ENCODE measurements at regions not wholly inside any gene's neighbourhood (a gene's known extent, or its start where the extent isn't known, plus 50 kb on each side); places are given as distances from the start of the nearest gene placed in this dataset.
A peak's percentile ranks its signal among the peaks of the same experiment; 100 is the strongest.

DNA sequence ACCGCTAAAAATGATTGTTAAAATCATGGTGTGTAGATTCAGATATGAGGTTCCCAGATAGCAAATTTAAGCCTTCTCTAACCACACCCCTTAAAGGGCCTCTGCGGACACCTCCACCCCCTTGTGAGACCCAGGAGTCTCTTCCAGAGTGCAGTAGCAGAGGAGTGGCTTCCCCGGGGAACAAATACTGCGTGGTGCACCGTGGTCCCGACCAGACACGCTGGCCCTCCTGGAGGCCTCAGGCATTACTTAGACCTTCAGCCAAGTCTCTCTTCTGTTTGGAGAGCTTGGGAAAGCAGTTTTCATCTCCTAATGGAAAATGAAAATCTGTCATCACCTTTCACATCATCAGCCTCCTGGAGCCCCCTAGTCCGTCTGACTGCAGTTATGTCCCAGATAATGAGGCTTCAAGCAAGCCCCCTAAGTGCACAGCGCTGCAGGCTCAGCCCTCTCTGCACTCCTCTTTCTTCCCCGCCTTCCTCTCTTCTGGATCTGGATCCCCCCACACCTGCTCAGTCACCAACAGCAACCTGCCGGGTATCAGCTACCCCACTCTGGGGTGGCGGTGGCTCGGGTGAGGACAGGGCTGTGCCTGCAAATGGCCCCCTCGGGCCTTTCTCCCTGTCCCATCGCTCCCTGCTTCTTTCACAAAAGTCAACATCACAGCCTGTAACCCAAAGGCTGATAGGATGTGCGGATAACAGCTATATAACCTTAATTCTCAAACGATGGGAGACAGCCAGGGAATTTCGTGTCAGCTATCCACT is 58.8 kb upstream of the TAGAP start:
- peaks cover 0 to 1% (median 0%) of the 10 kb centered on the region in 5 donors for H3K36me3 Mint-ChIP-seq
- peak overlapping the region in 9 of 10 donors; percentile 29 to 69 (median 54) for H3K4me3 Mint-ChIP-seq
- no peak overlapping the region for H3K4me3 ChIP-seq (ENCODE audit: low read length)
- no peak for DNase-seq
- H3K27ac ChIP-seq (ENCODE audit: low read depth, low read length), result peak overlapping the region; percentile 79
- ChIA-PET POLR2A (interaction anchor here (0.6 to 13.3 kb wide), 12 partner anchors 10 to 315 kb away, joined by 3 to 267 read pairs (median 5); partner anchors contain the start of gene TAGAP), CTCF (interaction anchor here (0.7 to 10.9 kb wide), 25 partner anchors 10 to 400 kb away, joined by 3 to 220 read pairs (median 4); partner anchors contain the start of gene TAGAP)
- H3K27ac Mint-ChIP-seq, result peak overlapping the region; percentile 82 to 98 (median 91)
- no peaks in the 10 kb centered on the region for H3K27me3 Mint-ChIP-seq
- no peaks in the 10 kb centered on the region for H3K9me3 ChIP-seq (ENCODE audit: control insufficient read depth in 2 of 3, low read length in 3 of 3)
- ATAC-seq, result no peak
- H3K4me1 Mint-ChIP-seq, result peaks cover 63 to 96% (median 86%) of the 10 kb centered on the region in 7 donors
- intact Hi-C loops (cut with micrococcal nuclease), result loop anchor here (1.0 to 10.0 kb wide), 5 partner anchors 31 to 399 kb away; no protein-coding TSS in a partner anchor
- no peaks in the 10 kb centered on the region for H3K27me3 ChIP-seq (ENCODE audit: control insufficient read depth in 2 of 2, insufficient read depth in 2 of 2, low read length in 2 of 2)
- H3K4me1 ChIP-seq (ENCODE audit: control insufficient read depth in 2 of 2, insufficient read depth in 2 of 2, low read length in 2 of 2), result peaks cover 60 to 73% of the 10 kb centered on the region in 2 donors
- H3K9me3 Mint-ChIP-seq, result no peaks in the 10 kb centered on the region
- no peaks in the 10 kb centered on the region for H3K36me3 ChIP-seq (ENCODE audit: control insufficient read depth in 2 of 3, insufficient read depth in 3 of 3, low read length in 3 of 3)

DNA sequence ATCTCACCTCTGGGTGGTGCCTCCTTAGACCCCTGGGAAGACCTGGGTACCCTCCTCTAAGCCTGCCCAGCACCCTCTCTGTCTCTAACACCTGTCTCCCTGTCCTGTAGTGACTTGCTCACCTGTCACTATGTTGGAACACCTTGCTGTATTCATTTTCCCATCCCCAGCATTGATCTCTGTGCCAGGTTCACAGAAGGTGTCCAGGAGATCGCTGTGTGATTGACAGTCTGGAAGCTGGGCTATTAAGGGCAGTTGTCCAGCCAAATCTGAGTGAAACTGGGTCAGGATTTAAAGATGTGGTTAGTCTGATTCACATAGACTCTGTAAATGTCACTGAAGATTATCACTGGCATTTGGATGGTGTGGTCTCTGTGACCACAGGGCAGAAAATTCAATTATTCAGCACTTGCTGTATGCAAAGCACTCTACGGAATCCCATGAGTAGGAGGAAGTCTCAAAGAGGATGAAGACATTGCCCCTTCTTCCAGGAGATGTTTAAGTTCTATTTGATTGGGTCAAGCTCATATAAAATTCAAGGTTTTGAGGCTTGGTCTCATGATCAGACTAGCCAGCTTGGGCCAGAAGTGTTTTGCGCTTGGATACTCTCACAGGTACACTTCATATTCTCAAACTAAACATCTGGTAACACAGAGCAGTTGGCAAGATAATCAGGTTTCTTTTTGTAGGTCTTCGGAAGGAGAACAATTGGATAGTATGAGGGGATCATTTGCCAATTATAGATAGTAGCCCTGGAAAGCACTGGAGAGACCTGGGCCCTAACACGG is 57.8 kb upstream of the TAGAP start:
- H3K27me3 ChIP-seq (ENCODE audit: control insufficient read depth in 2 of 2, insufficient read depth in 2 of 2, low read length in 2 of 2), result no peaks in the 10 kb centered on the region
- Mint-ChIP-seq H3K4me3 (peak overlapping the region in 1 of 10 donors; percentile 38), H3K4me1 (peaks cover 60 to 93% (median 84%) of the 10 kb centered on the region in 7 donors), H3K27me3 (no peaks in the 10 kb centered on the region), H3K36me3 (peaks cover 0 to 1% (median 0%) of the 10 kb centered on the region in 5 donors), H3K27ac (peak overlapping the region in 5 of 9 donors; percentile 43 to 94 (median 74)), H3K9me3 (no peaks in the 10 kb centered on the region)
- DNase-seq (no peak), ATAC-seq (no peak)
- H3K36me3 ChIP-seq (ENCODE audit: control insufficient read depth in 2 of 3, insufficient read depth in 3 of 3, low read length in 3 of 3), result no peaks in the 10 kb centered on the region
- H3K4me3 ChIP-seq (ENCODE audit: low read length), result no peak overlapping the region
- intact Hi-C loops (cut with micrococcal nuclease), result loop anchor here in 1 of 2 donors (10.0 kb wide), 1 partner anchor 398 kb away; no protein-coding TSS in a partner anchor
- CTCF ChIA-PET, result interaction anchor here (0.6 to 10.9 kb wide), 10 partner anchors 9 to 399 kb away, joined by 3 to 220 read pairs (median 4); partner anchors contain the start of gene TAGAP
- H3K4me1 ChIP-seq (ENCODE audit: control insufficient read depth in 2 of 2, insufficient read depth in 2 of 2, low read length in 2 of 2), result peaks cover 61 to 71% of the 10 kb centered on the region in 2 donors
- H3K27ac ChIP-seq (ENCODE audit: low read depth, low read length), result no peak overlapping the region
- no peaks in the 10 kb centered on the region for H3K9me3 ChIP-seq (ENCODE audit: control insufficient read depth in 2 of 3, low read length in 3 of 3)
- POLR2A ChIA-PET, result interaction anchor here (1.1 to 13.3 kb wide), 5 partner anchors 22 to 89 kb away, joined by 3 to 267 read pairs (median 5); partner anchors contain the start of gene TAGAP

GRCh38 chr6:159101656-159102055 is 56.9 kb upstream of the TAGAP start:
- no peaks in the 10 kb centered on the region for H3K9me3 ChIP-seq (ENCODE audit: control insufficient read depth in 2 of 3, low read length in 3 of 3)
- no peak for ATAC-seq
- Mint-ChIP-seq H3K4me3 (no peak overlapping the region), H3K27ac (peak overlapping the region in 7 of 9 donors; percentile 19 to 74 (median 63)), H3K27me3 (no peaks in the 10 kb centered on the region), H3K36me3 (peaks cover 0 to 1% (median 0%) of the 10 kb centered on the region in 5 donors), H3K4me1 (peaks cover 54 to 92% (median 81%) of the 10 kb centered on the region in 7 donors), H3K9me3 (no peaks in the 10 kb centered on the region)
- no peak overlapping the region for H3K27ac ChIP-seq (ENCODE audit: low read depth, low read length)
- intact Hi-C loops (cut with micrococcal nuclease), result loop anchor here in 1 of 2 donors (10.0 kb wide), 1 partner anchor 397 kb away; no protein-coding TSS in a partner anchor
- H3K4me3 ChIP-seq (ENCODE audit: low read length), result no peak overlapping the region
- H3K4me1 ChIP-seq (ENCODE audit: control insufficient read depth in 2 of 2, insufficient read depth in 2 of 2, low read length in 2 of 2), result peaks cover 54 to 68% of the 10 kb centered on the region in 2 donors
- H3K36me3 ChIP-seq (ENCODE audit: control insufficient read depth in 2 of 3, insufficient read depth in 3 of 3, low read length in 3 of 3), result no peaks in the 10 kb centered on the region
- ChIA-PET CTCF (interaction anchor here (10.6 to 10.9 kb wide), 2 partner anchors 59 to 94 kb away, joined by 190 to 220 read pairs; partner anchors contain the start of gene TAGAP), POLR2A (interaction anchor here (0.9 to 13.3 kb wide), 4 partner anchors 39 to 88 kb away, joined by 3 to 267 read pairs (median 4); partner anchors contain the start of gene TAGAP)
- DNase-seq, result no peak
- no peaks in the 10 kb centered on the region for H3K27me3 ChIP-seq (ENCODE audit: control insufficient read depth in 2 of 2, insufficient read depth in 2 of 2, low read length in 2 of 2)

DNA sequence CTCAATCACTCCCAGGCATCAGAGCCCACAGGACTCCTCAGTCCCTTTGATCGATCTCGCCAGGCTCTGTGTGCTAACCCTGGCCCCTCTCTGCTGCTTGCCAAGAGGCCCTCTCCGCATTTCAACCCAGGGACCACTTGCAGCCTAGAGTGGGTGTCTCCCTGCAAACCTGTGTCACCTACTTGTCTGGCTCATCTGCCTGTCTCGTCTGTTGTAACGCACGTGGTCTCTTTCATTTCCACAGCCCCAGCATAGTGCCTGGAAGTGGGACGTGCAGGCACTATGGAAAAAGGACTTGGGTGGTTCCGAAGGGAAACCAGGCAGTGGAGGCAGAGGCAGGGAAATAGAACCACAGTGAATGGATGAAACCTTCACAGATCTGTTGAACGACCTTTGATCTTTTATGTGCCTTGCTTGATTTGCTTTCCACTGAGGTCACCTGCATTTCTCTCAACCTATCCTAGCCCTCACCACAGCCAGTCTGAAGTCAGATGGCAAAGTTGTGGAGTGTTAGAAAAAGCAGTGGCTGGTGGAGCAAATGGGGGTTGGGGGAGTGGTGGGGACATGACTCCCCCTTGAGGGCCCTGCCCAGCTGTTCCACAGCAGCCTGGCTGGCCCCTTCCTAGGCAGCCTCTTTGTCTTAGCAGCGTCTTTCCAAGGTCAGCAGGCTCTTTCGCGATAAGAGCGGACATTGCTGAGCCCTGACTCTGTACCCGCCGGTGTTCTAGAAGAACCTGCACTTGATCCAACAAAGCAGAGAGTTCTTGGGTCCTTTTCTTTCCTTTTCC is 55.8 kb upstream of the TAGAP start:
- Histone ChIP-seq H3K27ac (ENCODE audit: low read depth, low read length) (no peak overlapping the region), H3K4me3 (ENCODE audit: low read length) (no peak overlapping the region), H3K9me3 (ENCODE audit: control insufficient read depth in 2 of 3, low read length in 3 of 3) (no peaks in the 10 kb centered on the region), H3K36me3 (ENCODE audit: control insufficient read depth in 2 of 3, insufficient read depth in 3 of 3, low read length in 3 of 3) (no peaks in the 10 kb centered on the region), H3K4me1 (ENCODE audit: control insufficient read depth in 2 of 2, insufficient read depth in 2 of 2, low read length in 2 of 2) (peaks cover 43 to 58% of the 10 kb centered on the region in 2 donors), H3K27me3 (ENCODE audit: control insufficient read depth in 2 of 2, insufficient read depth in 2 of 2, low read length in 2 of 2) (no peaks in the 10 kb centered on the region)
- intact Hi-C loops (cut with micrococcal nuclease), result loop anchor here in 1 of 2 donors (10.0 kb wide), 1 partner anchor 396 kb away; no protein-coding TSS in a partner anchor
- peaks cover 0 to 1% (median 0%) of the 10 kb centered on the region in 5 donors for H3K36me3 Mint-ChIP-seq
- no peaks in the 10 kb centered on the region for H3K9me3 Mint-ChIP-seq
- ATAC-seq, result no peak
- peak in 3 of 9 donors; percentile 23 to 37 (median 29) for DNase-seq
- peaks cover 43 to 85% (median 74%) of the 10 kb centered on the region in 7 donors for H3K4me1 Mint-ChIP-seq
- POLR2A ChIA-PET, result interaction anchor here (0.9 to 13.3 kb wide), 3 partner anchors 58 to 84 kb away, joined by 3 to 267 read pairs (median 91); partner anchors contain the start of gene TAGAP
- CTCF ChIA-PET, result interaction anchor here (1.3 to 10.6 kb wide), 3 partner anchors 31 to 59 kb away, joined by 3 to 190 read pairs (median 5); partner anchors contain the start of gene TAGAP
- H3K27me3 Mint-ChIP-seq, result no peaks in the 10 kb centered on the region
- peak overlapping the region; percentile 11 to 93 (median 76) for H3K27ac Mint-ChIP-seq
- peak overlapping the region in 8 of 10 donors; percentile 17 to 72 (median 48) for H3K4me3 Mint-ChIP-seq

- CTCF ChIA-PET, result interaction anchor here (0.6 to 2.3 kb wide), 6 partner anchors 30 to 93 kb away, joined by 3 to 11 read pairs (median 4); partner anchors contain the start of gene TAGAP
- intact Hi-C loops (cut with micrococcal nuclease), result loop anchor here in 1 of 2 donors (2.0 to 10.0 kb wide), 2 partner anchors 247 to 395 kb away; no protein-coding TSS in a partner anchor
- Histone ChIP-seq H3K9me3 (ENCODE audit: control insufficient read depth in 2 of 3, low read length in 3 of 3) (no peaks in the 10 kb centered on the region), H3K27ac (ENCODE audit: low read depth, low read length) (peak overlapping the region; percentile 80), H3K27me3 (ENCODE audit: control insufficient read depth in 2 of 2, insufficient read depth in 2 of 2, low read length in 2 of 2) (no peaks in the 10 kb centered on the region), H3K36me3 (ENCODE audit: control insufficient read depth in 2 of 3, insufficient read depth in 3 of 3, low read length in 3 of 3) (no peaks in the 10 kb centered on the region), H3K4me3 (ENCODE audit: low read length) (no peak overlapping the region), H3K4me1 (ENCODE audit: control insufficient read depth in 2 of 2, insufficient read depth in 2 of 2, low read length in 2 of 2) (peaks cover 38 to 56% of the 10 kb centered on the region in 2 donors)
- no peak for DNase-seq
- Mint-ChIP-seq H3K4me1 (peaks cover 45 to 86% (median 75%) of the 10 kb centered on the region in 7 donors), H3K4me3 (peak overlapping the region in 9 of 10 donors; percentile 17 to 72 (median 47)), H3K9me3 (no peaks in the 10 kb centered on the region), H3K27me3 (no peaks in the 10 kb centered on the region), H3K27ac (peak overlapping the region; percentile 11 to 93 (median 72)), H3K36me3 (peaks cover 0 to 1% (median 0%) of the 10 kb centered on the region in 5 donors)
- no peak for ATAC-seq
- POLR2A ChIA-PET, result interaction anchor here (0.5 to 8.2 kb wide), 7 partner anchors 18 to 447 kb away, joined by 3 to 91 read pairs (median 3); partner anchors contain the start of gene TAGAP
Observed at GRCh38 chr6:159099961-159100360, 55.2 kb upstream of the TAGAP start.
